GM23248 (cell line): ENCODE measurements at regions not wholly inside any gene's neighbourhood (a gene's known extent, or its start where the extent isn't known, plus 50 kb on each side); places are given as distances from the start of the nearest gene placed in this dataset.

Experiments used
- DNase-seq: peaks from one replicate; pipeline ENCODE4 v3.0.0-alpha.2; 2015
- H2AFZ ChIP-seq: fragments of 200-600 bp; sonication (generic); 2 replicates; pipeline ENCODE4 v1.6.1; 2016; ENCODE audit warnings: antibody characterized with exemption
- H3F3A ChIP-seq: fragments of 200-600 bp; sonication (generic); 2 replicates; pipeline ENCODE4 v1.6.1; 2016; ENCODE audit warnings: mild to moderate bottlenecking, antibody characterized with exemption, mixed run types; ENCODE audit not compliant: insufficient read depth
- H3K27ac ChIP-seq: fragments of 200-600 bp; sonication (generic); 2 replicates; pipeline ENCODE4 v1.5.1; 2016; ENCODE audit warnings: mild to moderate bottlenecking
- H3K27me3 ChIP-seq: fragments of 200-600 bp; sonication (generic); replicated peaks from 2 replicates; pipeline ENCODE4 v1.6.1; 2016; ENCODE audit warnings: mild to moderate bottlenecking; ENCODE audit not compliant: insufficient read depth
- H3K36me3 ChIP-seq: fragments of 200-600 bp; sonication (generic); 2 replicates; pipeline ENCODE4 v1.6.1; 2016; ENCODE audit warnings: low read depth, mild to moderate bottlenecking
- H3K4me1 ChIP-seq: fragments of 200-600 bp; sonication (generic); 2 replicates; pipeline ENCODE4 v1.6.1; 2016; ENCODE audit warnings: mild to moderate bottlenecking; ENCODE audit not compliant: insufficient read depth
- H3K4me2 ChIP-seq: fragments of 200-600 bp; sonication (generic); one replicate; pipeline ENCODE4 v1.6.1; 2016; ENCODE audit warnings: mild to moderate bottlenecking; ENCODE audit not compliant: unreplicated experiment
- H3K4me3 ChIP-seq: fragments of 200-600 bp; sonication (generic); 2 replicates; pipeline ENCODE4 v1.5.1; 2016; ENCODE audit warnings: mild to moderate bottlenecking
- H3K79me2 ChIP-seq: fragments of 200-600 bp; sonication (generic); 2 replicates; pipeline ENCODE4 v1.6.1; 2016; ENCODE audit warnings: mild to moderate bottlenecking; ENCODE audit not compliant: insufficient read depth
- H3K9ac ChIP-seq: fragments of 200-600 bp; sonication (generic); 2 replicates; pipeline ENCODE4 v1.6.1; 2016; ENCODE audit warnings: mild to moderate bottlenecking
- H3K9me2 ChIP-seq: fragments of 200-600 bp; sonication (generic); 2 replicates; pipeline ENCODE4 v1.6.1; 2016; ENCODE audit warnings: mixed run types, mild to moderate bottlenecking, moderate library complexity; ENCODE audit not compliant: insufficient read depth
- H3K9me3 ChIP-seq: fragments of 200-600 bp; sonication (generic); one replicate; pipeline ENCODE4 v1.6.1; 2017; ENCODE audit warnings: low read depth
- H4K20me1 ChIP-seq: fragments of 200-600 bp; sonication (generic); 2 replicates; pipeline ENCODE4 v1.6.0; 2016; ENCODE audit not compliant: insufficient read depth
- EZH2 ChIP-seq: fragments of 200-600 bp; sonication (generic); IDR thresholded peaks from 2 replicates; pipeline ENCODE4 v1.6.1; 2018; ENCODE audit warnings: antibody characterized with exemption, mild to moderate bottlenecking; ENCODE audit not compliant: insufficient read depth, poor library complexity, severe bottlenecking
- EZH2phosphoT487 ChIP-seq: fragments of 200-600 bp; sonication (generic); IDR thresholded peaks from 2 replicates; pipeline ENCODE4 v1.6.1; 2018; ENCODE audit warnings: antibody characterized with exemption, moderate library complexity, mild to moderate bottlenecking, low read depth; ENCODE audit not compliant: insufficient read depth
- whole genome bisulfite sequencing, 2 experiments: methylation state at CpG; one replicate each; pipeline ENCODE4 v1.1.6; 2015 to 2017; ENCODE audit warnings: low lambda C conversion rate in 2 of 2, low coverage in 1 of 2; ENCODE audit errors: missing lambda C conversion rate in 2 of 2; 5-methylcytosine and 5-hydroxymethylcytosine counted together
- in situ Hi-C: fragments of 300-500 bp; cut with MboI; formaldehyde crosslinking; loops from 2 replicates; pipeline ENCODE4 v1.15.0; 2020

DNA sequence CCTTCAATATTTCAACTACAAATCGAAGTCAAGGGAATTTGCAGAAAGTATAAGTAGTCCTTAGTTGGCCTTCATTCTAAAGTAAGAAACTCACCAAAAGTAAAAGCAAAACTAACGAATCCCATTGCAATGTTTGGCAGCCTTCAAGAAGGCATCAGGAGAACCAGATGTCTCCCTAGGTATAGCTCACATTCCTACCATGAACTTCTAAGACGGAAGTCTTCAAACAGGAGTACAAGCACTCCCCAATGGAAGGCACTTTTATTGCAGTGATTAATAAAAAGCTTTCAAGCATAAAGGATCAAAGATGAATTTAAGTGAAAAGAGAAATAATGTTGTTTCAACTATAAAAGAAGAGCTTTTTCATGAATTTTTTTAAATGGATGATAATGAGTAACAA, 236.0 kb upstream of the NR5A2 start:
- H3K4me2 ChIP-seq = no peak overlapping the region
- no peaks in the 10 kb centered on the region for H4K20me1 ChIP-seq
- H3K36me3 ChIP-seq = no peaks in the 10 kb centered on the region
- no peaks in the 10 kb centered on the region; the same call in 1 of the 2 replicates for H3K9me2 ChIP-seq
- no peaks in the 10 kb centered on the region for H3K4me1 ChIP-seq
- H3K4me3 ChIP-seq = no peak overlapping the region
- H3K9ac ChIP-seq = no peak overlapping the region
- H3K27me3 ChIP-seq = no peaks in the 10 kb centered on the region
- DNase-seq = no peak
- H3K27ac ChIP-seq = no peak overlapping the region
- no peaks in the 10 kb centered on the region for H3K79me2 ChIP-seq
- H3F3A ChIP-seq = no peaks in the 10 kb centered on the region
- WGBS, 2 experiments = 64 to 66% methylated on average over 3 of the region's 3 CpGs
- in situ Hi-C loops = no loop called here
- TF ChIP-seq EZH2phosphoT487 (no peak), EZH2 (no peak)
- H3K9me3 ChIP-seq = no peaks in the 10 kb centered on the region
- no peak overlapping the region for H2AFZ ChIP-seq

GRCh38 chr1:199792874-199793273, 234.6 kb upstream of the NR5A2 start:
- H3K36me3 ChIP-seq = no peaks in the 10 kb centered on the region
- no peaks in the 10 kb centered on the region for H3F3A ChIP-seq
- H3K9ac ChIP-seq = no peak overlapping the region
- TF ChIP-seq EZH2 (no peak), EZH2phosphoT487 (no peak)
- no peak for DNase-seq
- H4K20me1 ChIP-seq = no peaks in the 10 kb centered on the region
- no peak overlapping the region for H3K4me2 ChIP-seq
- no peak overlapping the region for H3K4me3 ChIP-seq
- in situ Hi-C loops = no loop called here
- no peak overlapping the region for H2AFZ ChIP-seq
- no peaks in the 10 kb centered on the region for H3K9me3 ChIP-seq
- WGBS, 2 experiments = 87% methylated on average over 1 of the region's 1 CpG
- no peaks in the 10 kb centered on the region for H3K4me1 ChIP-seq
- H3K27me3 ChIP-seq = no peaks in the 10 kb centered on the region
- no peaks in the 10 kb centered on the region for H3K79me2 ChIP-seq
- H3K27ac ChIP-seq = no peak overlapping the region
- H3K9me2 ChIP-seq = no peaks in the 10 kb centered on the region; the same call in 1 of the 2 replicates

GRCh38 chr1:199794105-199794863, 233.2 kb upstream of the NR5A2 start:
- H3K4me1 ChIP-seq = no peaks in the 10 kb centered on the region

GRCh38 chr1:199799116-199799515, 228.4 kb upstream of the NR5A2 start:
- WGBS, 2 experiments = 68 to 78% methylated on average over 8 of the region's 8 CpGs
- Histone ChIP-seq H3K4me1 (no peaks in the 10 kb centered on the region), H3K4me3 (no peak overlapping the region), H4K20me1 (no peaks in the 10 kb centered on the region), H3K27me3 (no peaks in the 10 kb centered on the region), H2AFZ (no peak overlapping the region), H3K9ac (no peak overlapping the region), H3K79me2 (no peaks in the 10 kb centered on the region), H3K9me2 (no peaks in the 10 kb centered on the region), H3F3A (no peaks in the 10 kb centered on the region), H3K9me3 (no peaks in the 10 kb centered on the region), H3K4me2 (no peak overlapping the region), H3K27ac (no peak overlapping the region), H3K36me3 (no peaks in the 10 kb centered on the region)
- DNase-seq = no peak
- in situ Hi-C loops = no loop called here
- TF ChIP-seq EZH2 = no peak

More at GRCh38 chr1:199794105-199794863, 233.2 kb upstream of the NR5A2 start:
- Histone ChIP-seq H4K20me1 (no peaks in the 10 kb centered on the region), H3K27ac (no peak overlapping the region), H3K9me3 (no peaks in the 10 kb centered on the region), H3K9ac (no peak overlapping the region), H3K27me3 (no peaks in the 10 kb centered on the region), H3K4me3 (no peak overlapping the region), H2AFZ (no peak overlapping the region), H3K36me3 (no peaks in the 10 kb centered on the region), H3K79me2 (no peaks in the 10 kb centered on the region), H3K9me2 (no peaks in the 10 kb centered on the region; the same call in 1 of the 2 replicates), H3K4me2 (no peak overlapping the region), H3F3A (no peaks in the 10 kb centered on the region)
- WGBS, 2 experiments = 47% methylated on average over 9 of the region's 9 CpGs
- TF ChIP-seq EZH2phosphoT487 (no peak), EZH2 (no peak)
- peak; percentile 33 for DNase-seq
- in situ Hi-C loops = no loop called here
